Adrenal gland (tissue), 9 donors: ENCODE measurements at regions not wholly inside any gene's neighbourhood (a gene's known extent, or its start where the extent isn't known, plus 50 kb on each side); places are given as distances from the start of the nearest gene placed in this dataset.
A peak's percentile ranks its signal among the peaks of the same experiment; 100 is the strongest.

Source experiments
- DNase-seq, 7 donors: peaks; one replicate each; pipeline ENCODE4 v3.0.0-alpha.2; 2019 to 2020
- H3K27ac ChIP-seq, 5 donors: fragments of 200-600 bp; sonication (generic) in 4 of 5; 1 replicate in 3 of 5; 2 replicates in 2 of 5; pipeline versions ENCODE4 v1.5.1 to v1.8.0; 2016 to 2020; ENCODE audit warnings: mild to moderate bottlenecking in 1 of 5
- H3K27me3 ChIP-seq: fragments of 200-600 bp; 2 replicates; pipeline ENCODE4 v1.8.0; 2021
- H3K36me3 ChIP-seq, 2 donors: fragments of 200-600 bp; replicated peaks in 1 of 2; 1 replicate in 1 of 2; 2 replicates in 1 of 2; pipeline versions ENCODE4 v1.5.1 to v1.8.0; 2018 to 2022
- H3K4me1 ChIP-seq, 2 donors: fragments of 200-600 bp; replicated peaks in 1 of 2; 1 replicate in 1 of 2; 2 replicates in 1 of 2; pipeline versions ENCODE4 v1.5.1 to v1.8.0; 2018 to 2021
- H3K4me3 ChIP-seq, 4 donors: fragments of 200-600 bp; sonication (generic) in 3 of 4; one replicate each; pipeline ENCODE4 v1.5.1; 2016 to 2018
- H3K9me3 ChIP-seq, 3 donors: fragments of 200-600 bp; sonication (generic) in 1 of 3; replicated peaks in 1 of 3; 1 replicate in 2 of 3; 2 replicates in 1 of 3; pipeline versions ENCODE4 v1.5.1 to v1.8.0; 2016 to 2021
- POLR2A ChIP-seq, 2 donors: fragments of 450-650 bp; IDR thresholded peaks; one replicate each; pipeline ENCODE4 v1.6.1; 2017; ENCODE audit warnings: antibody characterized with exemption in 2 of 2, mild to moderate bottlenecking in 2 of 2, moderate library complexity in 1 of 2
- WGBS, 4 donors: extraction: QIAGEN DNeasy Blood & Tissue Kit in 2 of 4; methylation state at CpG; one replicate each; pipeline versions ENCODE4 v1.1.5 to v1.1.7; 2013 to 2017; 5-methylcytosine and 5-hydroxymethylcytosine counted together
- intact Hi-C, 2 donors: fragments of 100-400 bp; cut with DNase I; formaldehyde crosslinking; loops; one replicate each; pipeline versions ENCODE4 v1.14.1 to v1.15.0; 2022 to 2023
- TF ChIP-seq, protein P1 (sequence below), 6 experiments: fragments of 450-650 bp in 4 of 6; fragments of 200-600 bp in 2 of 6; sonication (generic) in 1 of 6; IDR thresholded peaks; 1 replicate in 5 of 6; 2 replicates in 1 of 6; pipeline versions ENCODE4 v1.5.1 to v1.8.0; 2016 to 2021; ENCODE audit warnings: antibody characterized with exemption in 6 of 6, mild to moderate bottlenecking in 2 of 6, moderate library complexity in 1 of 6
- donor health status: healthy with polysubstance abuse.
- donor health status: Bipolar disorder and iron deficiency.
- donor health status: DM: yes; HTN: yes; CAD: no.
- donor health status: DM: no; HTN: no; CAD: no.
- donor health status: DM: no; HTN: no; CAD: no.

DNA sequence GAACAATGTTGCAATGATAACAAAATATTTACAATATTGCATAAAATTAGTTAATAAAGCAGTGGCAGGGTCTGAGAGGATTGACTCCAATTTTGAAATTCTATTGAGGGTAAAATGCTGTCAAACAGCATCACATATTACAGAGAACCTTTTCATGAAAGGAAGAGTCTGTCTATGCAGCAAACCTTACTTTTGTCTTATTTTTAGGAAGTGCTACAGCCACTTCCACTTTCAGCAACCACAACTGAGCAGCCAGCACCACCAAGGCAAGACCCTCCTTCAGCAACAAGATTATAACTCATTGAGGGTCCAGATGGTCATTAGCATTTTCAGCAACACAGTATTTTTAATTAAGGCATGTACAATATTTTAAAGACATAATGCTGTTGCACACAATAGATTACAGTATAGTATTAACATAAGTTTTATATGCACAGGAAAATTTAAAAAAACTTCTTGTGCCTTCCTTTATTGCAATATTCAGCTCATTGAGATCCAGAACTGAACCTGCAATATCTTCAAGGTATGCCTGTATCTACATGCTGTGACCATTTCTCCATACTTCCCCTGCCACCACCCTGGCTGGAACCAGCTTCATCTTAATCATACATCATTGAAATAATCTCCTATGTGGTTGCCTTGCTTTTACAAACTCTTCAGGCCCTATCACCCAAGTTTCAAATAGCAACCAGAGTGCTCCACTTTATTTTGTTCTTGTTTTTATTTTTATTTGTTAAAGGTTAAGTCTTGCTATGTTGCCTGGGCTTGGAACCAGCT, 711.2 kb downstream of the KCNA4 start:
- no peak for DNase-seq
- no peaks in the 10 kb centered on the region for H3K4me1 ChIP-seq
- H3K4me3 ChIP-seq: no peak overlapping the region
- H3K36me3 ChIP-seq: no peaks in the 10 kb centered on the region
- intact Hi-C loops: no loop called here
- no peak overlapping the region for H3K27ac ChIP-seq
- no peaks in the 10 kb centered on the region for H3K9me3 ChIP-seq
- TF ChIP-seq, protein P1, sequence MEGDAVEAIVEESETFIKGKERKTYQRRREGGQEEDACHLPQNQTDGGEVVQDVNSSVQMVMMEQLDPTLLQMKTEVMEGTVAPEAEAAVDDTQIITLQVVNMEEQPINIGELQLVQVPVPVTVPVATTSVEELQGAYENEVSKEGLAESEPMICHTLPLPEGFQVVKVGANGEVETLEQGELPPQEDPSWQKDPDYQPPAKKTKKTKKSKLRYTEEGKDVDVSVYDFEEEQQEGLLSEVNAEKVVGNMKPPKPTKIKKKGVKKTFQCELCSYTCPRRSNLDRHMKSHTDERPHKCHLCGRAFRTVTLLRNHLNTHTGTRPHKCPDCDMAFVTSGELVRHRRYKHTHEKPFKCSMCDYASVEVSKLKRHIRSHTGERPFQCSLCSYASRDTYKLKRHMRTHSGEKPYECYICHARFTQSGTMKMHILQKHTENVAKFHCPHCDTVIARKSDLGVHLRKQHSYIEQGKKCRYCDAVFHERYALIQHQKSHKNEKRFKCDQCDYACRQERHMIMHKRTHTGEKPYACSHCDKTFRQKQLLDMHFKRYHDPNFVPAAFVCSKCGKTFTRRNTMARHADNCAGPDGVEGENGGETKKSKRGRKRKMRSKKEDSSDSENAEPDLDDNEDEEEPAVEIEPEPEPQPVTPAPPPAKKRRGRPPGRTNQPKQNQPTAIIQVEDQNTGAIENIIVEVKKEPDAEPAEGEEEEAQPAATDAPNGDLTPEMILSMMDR (IDR thresholded peaks at IDR 0.05): no peak
- no peak for TF ChIP-seq POLR2A (IDR thresholded peaks at IDR 0.05)
- no peaks in the 10 kb centered on the region for H3K27me3 ChIP-seq

- H3K4me1 ChIP-seq: no peaks in the 10 kb centered on the region
- no peak overlapping the region for H3K27ac ChIP-seq
- no peaks in the 10 kb centered on the region for H3K27me3 ChIP-seq
- H3K4me3 ChIP-seq: no peak overlapping the region
- H3K9me3 ChIP-seq: no peaks in the 10 kb centered on the region
- intact Hi-C loops: no loop called here
- 63 to 79% (median 67%) methylated on average over 3 of the region's 3 CpGs for WGBS, 4 donors
- DNase-seq: no peak
- H3K36me3 ChIP-seq: no peaks in the 10 kb centered on the region
- TF ChIP-seq, protein P1 (IDR thresholded peaks at IDR 0.05): no peak
- TF ChIP-seq POLR2A (IDR thresholded peaks at IDR 0.05): no peak
These were observed 716.4 kb downstream of the KCNA4 start for GRCh38 chr11:29300420-29300819.

DNA sequence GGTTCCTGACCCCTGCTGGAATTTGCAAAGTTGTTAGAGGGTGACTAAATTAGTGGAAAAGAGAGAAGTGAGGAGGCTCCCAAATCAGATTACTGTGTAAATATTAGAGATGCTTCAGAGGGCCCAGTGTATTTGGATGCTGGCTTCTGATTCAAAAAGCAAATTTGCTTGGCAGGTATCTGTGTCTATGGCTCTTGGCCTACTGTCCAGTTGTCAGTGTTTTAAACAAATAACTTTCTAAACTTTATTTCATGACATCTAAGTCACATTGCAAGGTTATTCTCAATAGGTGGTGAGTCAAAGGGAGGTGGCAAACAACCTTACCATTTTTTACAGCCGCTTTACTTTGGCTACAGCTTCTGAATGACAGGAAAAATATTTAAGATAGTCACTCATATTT, 720.1 kb downstream of the KCNA4 start:
- intact Hi-C loops: no loop called here
- H3K4me1 ChIP-seq: peaks cover 0 to 3% of the 10 kb centered on the region in 2 donors
- TF ChIP-seq, protein P1 (IDR thresholded peaks at IDR 0.05): no peak
- TF ChIP-seq POLR2A (IDR thresholded peaks at IDR 0.05): no peak
- no peak overlapping the region for H3K27ac ChIP-seq
- H3K9me3 ChIP-seq: no peaks in the 10 kb centered on the region
- no peak overlapping the region for H3K4me3 ChIP-seq
- H3K27me3 ChIP-seq: no peaks in the 10 kb centered on the region
- H3K36me3 ChIP-seq: no peaks in the 10 kb centered on the region
- no peak for DNase-seq
- 79 to 90% (median 86%) methylated on average over 1 of the region's 1 CpG for WGBS, 4 donors

DNA sequence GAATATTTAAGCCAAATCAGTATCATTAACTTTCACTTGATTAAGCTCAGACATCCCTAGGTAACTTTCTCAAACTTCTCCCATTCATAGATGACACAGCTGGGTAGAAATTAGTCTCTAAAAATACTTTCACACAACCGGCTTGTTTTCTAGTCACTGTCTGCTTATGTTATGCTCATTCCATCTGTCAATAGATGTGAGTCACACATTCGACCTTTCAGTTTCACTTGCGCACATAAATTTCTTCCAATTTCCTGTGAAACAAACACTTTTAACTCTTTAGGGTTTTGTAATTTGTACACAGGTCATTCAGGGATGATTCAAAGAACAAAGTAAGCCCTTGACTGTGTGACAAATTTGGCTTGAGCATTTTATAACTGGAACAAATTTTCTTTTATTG, 723.0 kb downstream of the KCNA4 start:
- intact Hi-C loops: no loop called here
- 11 to 23% (median 16%) methylated on average over 3 of the region's 3 CpGs for WGBS, 4 donors
- H3K4me3 ChIP-seq: peak overlapping the region in 1 of 4 donors; percentile 19
- TF ChIP-seq, protein P1 (IDR thresholded peaks at IDR 0.05): no peak
- TF ChIP-seq POLR2A (IDR thresholded peaks at IDR 0.05): no peak
- no peaks in the 10 kb centered on the region for H3K36me3 ChIP-seq
- no peak overlapping the region for H3K27ac ChIP-seq
- H3K4me1 ChIP-seq: peaks cover 0 to 3% of the 10 kb centered on the region in 2 donors
- no peaks in the 10 kb centered on the region for H3K9me3 ChIP-seq
- no peak for DNase-seq
- H3K27me3 ChIP-seq: no peaks in the 10 kb centered on the region
